Endothelial cell of umbilical vein (primary cell): ENCODE measurements at regions not wholly inside any gene's neighbourhood (a gene's known extent, or its start where the extent isn't known, plus 50 kb on each side); places are given as distances from the start of the nearest gene placed in this dataset.

Source experiments
- CTCF ChIP-seq, 2 donors: IDR thresholded peaks; 1 replicate in 1 of 2; 2 replicates in 1 of 2; pipeline ENCODE4 v1.5.1; 2011; ENCODE audit warnings: low read length in 2 of 2, mild to moderate bottlenecking in 2 of 2, moderate library complexity in 2 of 2, control low read depth in 1 of 2, inconsistent platforms in 1 of 2, low read depth in 1 of 2; ENCODE audit not compliant: insufficient read depth in 1 of 2; ENCODE audit errors: extremely low read depth in 1 of 2
- EZH2 ChIP-seq: IDR thresholded peaks from 2 replicates; pipeline ENCODE4 v1.6.1; 2012; ENCODE audit warnings: borderline replicate concordance, low read depth, mild to moderate bottlenecking, moderate library complexity, low read length, inconsistent platforms; ENCODE audit not compliant: severe bottlenecking
- FOS ChIP-seq: IDR thresholded peaks from 2 replicates; pipeline ENCODE4 v1.6.1; 2011; ENCODE audit warnings: mild to moderate bottlenecking, low read length, moderate library complexity, borderline replicate concordance; ENCODE audit not compliant: insufficient read depth
- GATA2 ChIP-seq: IDR thresholded peaks from 2 replicates; pipeline ENCODE4 v1.7.0; 2011; ENCODE audit warnings: low read depth, mild to moderate bottlenecking, moderate library complexity, mixed read lengths, low read length; ENCODE audit not compliant: insufficient read length, insufficient read depth
- JUN ChIP-seq: IDR thresholded peaks from 2 replicates; pipeline ENCODE4 v1.6.1; 2011; ENCODE audit warnings: borderline replicate concordance, low read depth; ENCODE audit not compliant: insufficient read length, insufficient read depth
- POLR2A ChIP-seq: IDR thresholded peaks from 2 replicates; pipeline ENCODE4 v1.6.1; 2012; ENCODE audit warnings: low read depth, mild to moderate bottlenecking, control low read depth, low read length
- POLR2AphosphoS5 ChIP-seq: IDR thresholded peaks from 2 replicates; pipeline ENCODE4 v1.6.1; 2012; ENCODE audit warnings: low read depth, mild to moderate bottlenecking, control low read depth, low read length, moderate library complexity; ENCODE audit not compliant: insufficient read depth
- TF ChIP-seq, protein P1 (sequence below): IDR thresholded peaks from 2 replicates; pipeline ENCODE4 v1.6.1; 2011; ENCODE audit not compliant: insufficient read depth, insufficient read length

GRCh38 chr18:60649842-60650536 lies 277.4 kb upstream of the MC4R start:
- TF ChIP-seq, protein P1, sequence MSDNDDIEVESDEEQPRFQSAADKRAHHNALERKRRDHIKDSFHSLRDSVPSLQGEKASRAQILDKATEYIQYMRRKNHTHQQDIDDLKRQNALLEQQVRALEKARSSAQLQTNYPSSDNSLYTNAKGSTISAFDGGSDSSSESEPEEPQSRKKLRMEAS = no peak
- TF ChIP-seq CTCF (IDR thresholded peaks at IDR 0.05; ENCODE audit: extremely low read depth in 1 of 2, insufficient read depth in 1 of 2, low read depth in 1 of 2, low read length in 2 of 2) = no peak
- no peak for TF ChIP-seq POLR2AphosphoS5
- no peak for TF ChIP-seq POLR2A
- no peak for TF ChIP-seq JUN
- no peak for TF ChIP-seq EZH2
- TF ChIP-seq GATA2 = no peak
- TF ChIP-seq FOS = no peak
